Lung (tissue), 11 donors: ENCODE measurements at regions not wholly inside any gene's neighbourhood (a gene's known extent, or its start where the extent isn't known, plus 50 kb on each side); places are given as distances from the start of the nearest gene placed in this dataset.
"Not testable (repeated sequence)": the region's sequence is repeated elsewhere in the genome, so short reads cannot be mapped to it uniquely, and the experiment has no call there.

ENCODE experiments used
- ATAC-seq: fragments of 200-7000 bp; cut with Tn5 transposase; one replicate; pipeline ENCODE4 v1.9.1; 2020; ENCODE audit warnings: moderate number of reproducible peaks; ENCODE audit not compliant: insufficient read depth, low FRiP score
- DNase-seq, 3 donors: peaks; one replicate each; pipeline ENCODE4 v3.0.0-alpha.2; 2013 to 2017
- H3K27ac ChIP-seq, 2 donors: one replicate each; pipeline ENCODE4 v1.5.1; 2013; ENCODE audit warnings: mild to moderate bottlenecking in 2 of 2, moderate library complexity in 2 of 2, control low read depth in 1 of 2, inconsistent platforms in 1 of 2, low read depth in 1 of 2, low read length in 1 of 2
- H3K27me3 ChIP-seq, 3 donors: one replicate each; pipeline ENCODE4 v1.5.1; 2013; ENCODE audit warnings: low read length in 2 of 3; ENCODE audit not compliant: control insufficient read depth in 3 of 3, insufficient read depth in 3 of 3
- H3K36me3 ChIP-seq, 4 donors: one replicate each; pipeline ENCODE4 v1.5.1; 2013; ENCODE audit warnings: low read length in 4 of 4, mild to moderate bottlenecking in 1 of 4, moderate library complexity in 1 of 4; ENCODE audit not compliant: control insufficient read depth in 4 of 4, insufficient read depth in 4 of 4
- H3K4me1 ChIP-seq, 5 donors: one replicate each; pipeline ENCODE4 v1.5.1; 2013; ENCODE audit warnings: low read length in 5 of 5, mild to moderate bottlenecking in 2 of 5, moderate library complexity in 1 of 5; ENCODE audit not compliant: control insufficient read depth in 5 of 5, insufficient read depth in 5 of 5
- H3K4me3 ChIP-seq: one replicate; pipeline ENCODE4 v1.5.1; 2013; ENCODE audit warnings: mild to moderate bottlenecking, control low read depth, moderate library complexity
- H3K9ac ChIP-seq, 2 donors: one replicate each; pipeline ENCODE4 v1.5.1; 2013; ENCODE audit warnings: low read length in 2 of 2, control low read depth in 1 of 2; ENCODE audit not compliant: insufficient read depth in 1 of 2
- H3K9me3 ChIP-seq, 4 donors: one replicate each; pipeline ENCODE4 v1.5.1; 2013; ENCODE audit warnings: low read length in 3 of 4, mild to moderate bottlenecking in 1 of 4, moderate library complexity in 1 of 4; ENCODE audit not compliant: control insufficient read depth in 4 of 4, insufficient read depth in 3 of 4
- CTCF ChIP-seq: IDR thresholded peaks from 2 replicates; pipeline ENCODE4 v1.5.1; 2012; ENCODE audit warnings: mild to moderate bottlenecking; ENCODE audit errors: control extremely low read depth, extremely low read depth
- WGBS, 2 donors: extraction: QIAGEN DNeasy Blood & Tissue Kit; methylation state at CpG; one replicate each; pipeline ENCODE4 v1.1.7; 2013; 5-methylcytosine and 5-hydroxymethylcytosine counted together
- donor health status: control.
- donor health status: control.
- donor health status: Bipolar disorder and iron deficiency.
- donor health status: healthy.
- donor health status: DM: yes; HTN: yes; CAD: no.

GRCh38 chr11:71164621-71165020 lies 87.8 kb downstream of the SHANK2 start:
- ATAC-seq, result no peak
- Histone ChIP-seq H3K4me1 (no peaks in the 10 kb centered on the region), H3K36me3 (no peaks in the 10 kb centered on the region), H3K27ac (no peak overlapping the region), H3K9me3 (no peaks in the 10 kb centered on the region), H3K4me3 (no peak overlapping the region), H3K9ac (no peak overlapping the region), H3K27me3 (no peaks in the 10 kb centered on the region)
- TF ChIP-seq CTCF, result no peak
- DNase-seq, result no peak
- 75 to 82% methylated on average over 7 of the region's 7 CpGs for WGBS, 2 donors

- DNase-seq (no peak), ATAC-seq (no peak)
- Histone ChIP-seq H3K36me3 (no peaks in the 10 kb centered on the region), H3K27ac (no peak overlapping the region), H3K9me3 (no peaks in the 10 kb centered on the region), H3K9ac (no peak overlapping the region), H3K4me3 (no peak overlapping the region), H3K27me3 (no peaks in the 10 kb centered on the region), H3K4me1 (no peaks in the 10 kb centered on the region)
- no peak for TF ChIP-seq CTCF
- WGBS, 2 donors, result 91 to 95% methylated on average over 4 of the region's 4 CpGs
Measured at GRCh38 chr11:71164186-71164585, 88.2 kb downstream of the SHANK2 start.

DNA sequence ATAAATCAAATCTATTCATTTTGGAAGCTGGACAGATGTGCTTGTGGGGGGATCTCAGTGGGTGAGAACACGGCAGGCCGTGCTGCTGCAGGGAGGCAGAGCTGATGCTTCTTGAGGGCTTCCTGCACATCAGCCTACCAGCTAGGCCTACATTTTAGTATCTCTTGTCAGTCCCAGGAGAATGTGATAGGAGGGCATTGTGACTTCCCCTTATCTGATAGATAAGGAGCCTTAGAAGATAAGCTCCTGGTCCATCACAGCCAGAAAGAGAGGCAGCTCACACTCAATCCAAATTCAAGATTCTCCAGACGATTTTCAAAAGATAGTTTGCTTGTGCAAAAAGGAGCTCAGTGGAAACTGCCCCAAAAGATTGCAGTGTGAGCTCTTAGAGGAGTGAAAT lies 89.0 kb downstream of the SHANK2 start:
- no peak overlapping the region for H3K4me3 ChIP-seq
- 71 to 79% methylated on average over 3 of the region's 3 CpGs for WGBS, 2 donors
- no peak overlapping the region for H3K9ac ChIP-seq
- H3K4me1 ChIP-seq, result no peaks in the 10 kb centered on the region
- no peaks in the 10 kb centered on the region for H3K27me3 ChIP-seq
- ATAC-seq, result no peak
- DNase-seq, result no peak
- TF ChIP-seq CTCF, result no peak
- H3K36me3 ChIP-seq, result no peaks in the 10 kb centered on the region
- H3K27ac ChIP-seq, result no peak overlapping the region
- H3K9me3 ChIP-seq, result peaks cover 0 to 2% (median 0%) of the 10 kb centered on the region in 4 donors

GRCh38 chr11:71158936-71159335 lies 93.4 kb downstream of the SHANK2 start:
- Histone ChIP-seq H3K9ac (no peak overlapping the region), H3K36me3 (no peaks in the 10 kb centered on the region), H3K27ac (no peak overlapping the region), H3K4me1 (peaks cover 0 to 2% (median 0%) of the 10 kb centered on the region in 5 donors), H3K27me3 (no peaks in the 10 kb centered on the region), H3K9me3 (peaks cover 0 to 2% (median 0%) of the 10 kb centered on the region in 4 donors), H3K4me3 (no peak overlapping the region)
- 85 to 91% methylated on average over 4 of the region's 4 CpGs for WGBS, 2 donors
- no peak for TF ChIP-seq CTCF
- DNase-seq, result no peak
- ATAC-seq, result no peak

DNA sequence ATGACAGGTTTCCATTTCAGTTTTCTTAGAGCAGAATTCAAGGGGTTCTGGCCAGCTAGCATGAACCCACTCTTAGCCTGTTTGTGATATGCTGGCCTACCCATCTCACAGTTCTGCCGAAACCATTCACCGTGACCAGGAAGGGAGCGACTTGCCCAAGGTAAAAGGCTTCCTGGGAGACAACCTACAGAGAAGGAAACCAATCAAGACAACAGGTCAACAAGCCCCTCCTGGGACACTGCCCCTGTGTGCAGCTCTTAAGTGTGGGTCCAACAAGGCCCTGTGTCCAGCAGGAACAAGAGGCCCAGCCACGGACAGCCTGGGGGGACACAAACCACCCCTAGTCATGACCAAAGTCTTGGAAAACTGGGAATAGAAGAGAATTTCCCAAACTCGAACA lies 94.7 kb downstream of the SHANK2 start:
- not testable (repeated sequence) for H3K27ac ChIP-seq, H3K36me3 ChIP-seq, H3K9me3 ChIP-seq, H3K4me1 ChIP-seq, H3K9ac ChIP-seq, H3K4me3 ChIP-seq, ATAC-seq, H3K27me3 ChIP-seq, DNase-seq
- 78 to 94% methylated on average over 5 of the region's 5 CpGs for WGBS, 2 donors
